ENCODE measurements at regions not wholly inside any gene's neighbourhood (a gene's known extent, or its start where the extent isn't known, plus 50 kb on each side); places are given as distances from the start of the nearest gene placed in this dataset.

- TF ChIP-seq POLR2A (IDR thresholded peaks at IDR 0.05) (no peak), CTCF (IDR thresholded peaks at IDR 0.05) (no peak)
Observed at GRCh38 chr3:194203482-194204041, 67.6 kb downstream of the HES1 start.
